Fibroblast of skin of scalp (primary cell): ENCODE measurements at regions not wholly inside any gene's neighbourhood (a gene's known extent, or its start where the extent isn't known, plus 50 kb on each side); places are given as distances from the start of the nearest gene placed in this dataset.

ENCODE experiments used
- DNase-seq: peaks from one replicate; pipeline ENCODE4 v3.0.0-alpha.2; 2013

GRCh38 chr17:79393358-79394052, 217.3 kb downstream of the RBFOX3 start:
- DNase-seq: peak; percentile 56

GRCh38 chr17:79392598-79392997, 218.3 kb downstream of the RBFOX3 start:
- no peak for DNase-seq

GRCh38 chr17:79391376-79392233, 219.2 kb downstream of the RBFOX3 start:
- peak; percentile 53 for DNase-seq

- DNase-seq: no peak
Observed at GRCh38 chr17:79389896-79390295, 221.0 kb downstream of the RBFOX3 start.

GRCh38 chr17:79388556-79389295, 222.1 kb downstream of the RBFOX3 start:
- DNase-seq: peak; percentile 35

- no peak for DNase-seq
Observed at GRCh38 chr17:79387783-79388182, 223.1 kb downstream of the RBFOX3 start.

- no peak for DNase-seq
Observed at GRCh38 chr17:79385962-79386563, 224.8 kb downstream of the RBFOX3 start.

GRCh38 chr17:79382313-79382712, 228.5 kb downstream of the RBFOX3 start:
- DNase-seq: no peak

- DNase-seq: no peak
Observed at GRCh38 chr17:79379700-79380445, 231.0 kb downstream of the RBFOX3 start.

- no peak for DNase-seq
Observed at GRCh38 chr17:79377230-79377786, 233.5 kb downstream of the RBFOX3 start.

- no peak for DNase-seq
Observed at GRCh38 chr17:79374807-79375206, 236.0 kb downstream of the RBFOX3 start.

- DNase-seq: no peak
Observed at GRCh38 chr17:79374087-79374689, 236.7 kb downstream of the RBFOX3 start.

- no peak for DNase-seq
Observed at GRCh38 chr17:79372470-79373238, 238.2 kb downstream of the RBFOX3 start.

- DNase-seq: no peak
Observed at GRCh38 chr17:79371984-79372383, 238.9 kb downstream of the RBFOX3 start.

GRCh38 chr17:79370594-79370993, 240.3 kb downstream of the RBFOX3 start:
- no peak for DNase-seq

- no peak for DNase-seq
Observed at GRCh38 chr17:79370126-79370525, 240.7 kb downstream of the RBFOX3 start.

GRCh38 chr17:79369532-79369931, 241.3 kb downstream of the RBFOX3 start:
- no peak for DNase-seq

GRCh38 chr17:79369001-79369400, 241.8 kb downstream of the RBFOX3 start:
- DNase-seq: no peak

GRCh38 chr17:79368521-79368920, 242.3 kb downstream of the RBFOX3 start:
- DNase-seq: no peak

GRCh38 chr17:79366988-79367571, 243.8 kb downstream of the RBFOX3 start:
- no peak for DNase-seq
